ENCODE measurements at regions not wholly inside any gene's neighbourhood (a gene's known extent, or its start where the extent isn't known, plus 50 kb on each side); places are given as distances from the start of the nearest gene placed in this dataset.

DNA sequence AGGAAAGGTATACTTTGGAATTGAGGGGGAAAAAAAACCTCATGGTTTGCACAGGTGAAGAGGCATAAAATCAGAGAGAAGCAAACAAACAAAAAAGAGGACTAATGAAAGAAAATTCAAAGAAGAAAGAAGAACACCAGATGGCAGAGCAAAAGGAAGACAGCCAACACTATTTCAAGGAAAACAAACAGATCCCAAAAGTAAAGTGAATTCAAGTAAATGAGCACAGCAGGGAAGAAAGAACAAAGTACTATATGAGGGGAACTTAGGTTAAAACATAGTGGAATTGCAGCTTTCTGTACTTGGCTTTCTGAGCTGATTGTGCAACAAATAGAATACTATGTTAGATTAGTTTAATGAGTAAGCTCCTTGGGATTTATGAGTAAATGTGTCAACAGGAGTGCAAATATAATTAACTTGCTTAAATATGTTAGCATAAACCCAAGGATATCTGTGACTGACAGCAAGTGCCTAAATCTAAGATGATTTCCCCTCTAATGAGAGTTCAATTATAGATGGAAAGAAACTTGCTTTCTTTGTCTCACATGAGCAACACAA, 404.6 kb upstream of the CNTN5 start:
- Histone ChIP-seq H3K9me3 (ENCODE audit: control extremely low read depth in 1 of 5, control insufficient read depth in 4 of 5, insufficient read depth in 2 of 5, low read depth in 1 of 5, low read length in 4 of 5) (peaks cover 0 to 7% (median 3%) of the 10 kb centered on the region in 5 experiments), H3K27me3 (replicated peaks in 2 of 5; ENCODE audit: control insufficient read depth in 4 of 5, insufficient read depth in 5 of 5, low read length in 4 of 5) (no peaks in the 10 kb centered on the region), H3K27ac (ENCODE audit: insufficient read depth in 1 of 2, low read depth in 1 of 2, low read length in 2 of 2, poor library complexity in 1 of 2, severe bottlenecking in 2 of 2) (no peak overlapping the region), H3K36me3 (ENCODE audit: control insufficient read depth in 4 of 4, insufficient read depth in 4 of 4, low read length in 3 of 4) (no peaks in the 10 kb centered on the region), H3K4me1 (ENCODE audit: control extremely low read depth in 1 of 4, control insufficient read depth in 4 of 4, insufficient read depth in 4 of 4, low read length in 3 of 4) (no peaks in the 10 kb centered on the region), H3K4me3 (ENCODE audit: control insufficient read depth in 1 of 7, extremely low read depth in 1 of 7, insufficient read depth in 4 of 7, low read depth in 2 of 7, low read length in 6 of 7) (no peak overlapping the region)
- POLR2A ChIA-PET = no interaction called here
- DNase-seq = no peak
- CTCF ChIA-PET = no interaction called here

DNA sequence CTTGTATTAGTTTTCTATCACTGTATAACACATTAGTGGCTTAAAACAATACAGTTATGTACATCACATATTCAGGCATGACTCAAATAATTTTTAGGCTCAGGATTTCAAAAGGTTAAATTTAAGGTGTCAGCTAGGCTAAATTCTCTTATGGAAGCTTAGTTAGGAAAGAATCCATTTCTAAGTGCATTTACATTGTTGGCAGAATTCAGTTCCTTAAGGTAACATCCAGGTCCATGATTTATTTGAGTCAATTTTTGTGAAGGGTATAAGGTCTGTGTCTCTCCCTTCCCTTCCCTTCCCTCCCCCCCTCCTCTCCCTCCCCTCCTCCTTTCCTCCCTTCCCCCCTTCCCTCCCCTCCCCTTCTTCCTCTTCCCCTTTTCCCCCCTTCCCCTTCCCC, 399.0 kb upstream of the CNTN5 start:
- POLR2A ChIA-PET = no interaction called here
- Histone ChIP-seq H3K27ac (ENCODE audit: insufficient read depth in 1 of 2, low read depth in 1 of 2, low read length in 2 of 2, poor library complexity in 1 of 2, severe bottlenecking in 2 of 2) (no peak overlapping the region), H3K9me3 (ENCODE audit: control extremely low read depth in 1 of 5, control insufficient read depth in 4 of 5, insufficient read depth in 2 of 5, low read depth in 1 of 5, low read length in 4 of 5) (peaks cover 0 to 12% (median 3%) of the 10 kb centered on the region in 5 experiments), H3K36me3 (ENCODE audit: control insufficient read depth in 4 of 4, insufficient read depth in 4 of 4, low read length in 3 of 4) (no peaks in the 10 kb centered on the region), H3K27me3 (replicated peaks in 2 of 5; ENCODE audit: control insufficient read depth in 4 of 5, insufficient read depth in 5 of 5, low read length in 4 of 5) (no peaks in the 10 kb centered on the region), H3K4me1 (ENCODE audit: control extremely low read depth in 1 of 4, control insufficient read depth in 4 of 4, insufficient read depth in 4 of 4, low read length in 3 of 4) (no peaks in the 10 kb centered on the region), H3K4me3 (ENCODE audit: control insufficient read depth in 1 of 7, extremely low read depth in 1 of 7, insufficient read depth in 4 of 7, low read depth in 2 of 7, low read length in 6 of 7) (no peak overlapping the region)
- CTCF ChIA-PET = no interaction called here
- no peak for DNase-seq

DNA sequence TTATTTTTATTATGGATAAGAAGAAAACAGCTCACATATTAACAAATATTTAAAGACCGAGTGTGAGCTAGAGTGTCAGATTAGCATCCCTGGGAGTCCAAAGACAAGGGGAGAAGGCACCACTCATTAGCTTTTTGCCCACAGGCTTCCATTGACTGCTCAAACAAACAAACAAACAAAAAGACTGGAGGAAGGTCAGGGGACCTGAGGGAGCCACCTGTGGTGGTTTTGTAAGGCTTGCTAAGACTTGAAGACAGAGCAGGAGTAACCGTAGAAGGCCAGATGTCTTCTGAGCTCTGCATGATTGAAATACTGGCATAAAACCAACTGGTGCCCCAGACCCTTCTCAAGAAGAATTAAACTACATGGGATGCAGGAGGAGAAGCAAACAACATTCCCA, 395.2 kb upstream of the CNTN5 start:
- Histone ChIP-seq H3K27me3 (replicated peaks in 2 of 5; ENCODE audit: control insufficient read depth in 4 of 5, insufficient read depth in 5 of 5, low read length in 4 of 5) (no peaks in the 10 kb centered on the region), H3K4me1 (ENCODE audit: control extremely low read depth in 1 of 4, control insufficient read depth in 4 of 4, insufficient read depth in 4 of 4, low read length in 3 of 4) (no peaks in the 10 kb centered on the region), H3K27ac (ENCODE audit: insufficient read depth in 1 of 2, low read depth in 1 of 2, low read length in 2 of 2, poor library complexity in 1 of 2, severe bottlenecking in 2 of 2) (no peak overlapping the region), H3K4me3 (ENCODE audit: control insufficient read depth in 1 of 7, extremely low read depth in 1 of 7, insufficient read depth in 4 of 7, low read depth in 2 of 7, low read length in 6 of 7) (no peak overlapping the region), H3K36me3 (ENCODE audit: control insufficient read depth in 4 of 4, insufficient read depth in 4 of 4, low read length in 3 of 4) (no peaks in the 10 kb centered on the region), H3K9me3 (ENCODE audit: control extremely low read depth in 1 of 5, control insufficient read depth in 4 of 5, insufficient read depth in 2 of 5, low read depth in 1 of 5, low read length in 4 of 5) (peaks cover 0 to 5% (median 0%) of the 10 kb centered on the region in 5 experiments)
- CTCF ChIA-PET = no interaction called here
- POLR2A ChIA-PET = no interaction called here
- 100% methylated on average over 1 of the region's 2 CpGs for WGBS (ENCODE audit: insufficient coverage)
- no peak for DNase-seq

DNA sequence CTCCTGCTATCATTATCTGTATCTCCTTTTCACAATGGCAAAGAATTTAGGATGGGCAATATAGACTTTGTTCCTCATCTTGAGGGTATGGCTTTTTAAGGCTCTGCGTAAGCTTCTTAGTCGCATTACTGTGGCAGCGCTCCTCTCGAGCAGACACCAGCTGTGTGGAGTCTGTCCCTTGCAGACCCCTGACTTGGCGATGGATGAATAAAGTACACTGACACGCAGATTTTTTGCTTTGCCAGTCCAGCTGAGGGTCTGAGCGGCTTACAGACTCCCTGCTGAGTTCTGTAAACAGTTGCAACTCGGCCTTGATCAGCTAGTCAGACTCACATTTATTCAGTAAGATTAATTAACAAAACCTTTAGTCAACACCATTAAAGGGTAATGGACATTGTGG, 390.0 kb upstream of the CNTN5 start:
- ChIA-PET CTCF (no interaction called here), POLR2A (no interaction called here)
- no peak overlapping the region for H3K27ac ChIP-seq (ENCODE audit: insufficient read depth in 1 of 2, low read depth in 1 of 2, low read length in 2 of 2, poor library complexity in 1 of 2, severe bottlenecking in 2 of 2)
- no peak overlapping the region for H3K4me3 ChIP-seq (ENCODE audit: control insufficient read depth in 1 of 7, extremely low read depth in 1 of 7, insufficient read depth in 4 of 7, low read depth in 2 of 7, low read length in 6 of 7)
- 99% methylated on average over 8 of the region's 8 CpGs for WGBS (ENCODE audit: insufficient coverage)
- no peak for DNase-seq
- peaks cover 0 to 3% (median under 1%) of the 10 kb centered on the region in 4 experiments for H3K4me1 ChIP-seq (ENCODE audit: control extremely low read depth in 1 of 4, control insufficient read depth in 4 of 4, insufficient read depth in 4 of 4, low read length in 3 of 4)
- no peaks in the 10 kb centered on the region for H3K27me3 ChIP-seq (replicated peaks in 2 of 5; ENCODE audit: control insufficient read depth in 4 of 5, insufficient read depth in 5 of 5, low read length in 4 of 5)
- peaks cover 0 to 3% (median 0%) of the 10 kb centered on the region in 5 experiments for H3K9me3 ChIP-seq (ENCODE audit: control extremely low read depth in 1 of 5, control insufficient read depth in 4 of 5, insufficient read depth in 2 of 5, low read depth in 1 of 5, low read length in 4 of 5)
- H3K36me3 ChIP-seq (ENCODE audit: control insufficient read depth in 4 of 4, insufficient read depth in 4 of 4, low read length in 3 of 4) = no peaks in the 10 kb centered on the region

DNA sequence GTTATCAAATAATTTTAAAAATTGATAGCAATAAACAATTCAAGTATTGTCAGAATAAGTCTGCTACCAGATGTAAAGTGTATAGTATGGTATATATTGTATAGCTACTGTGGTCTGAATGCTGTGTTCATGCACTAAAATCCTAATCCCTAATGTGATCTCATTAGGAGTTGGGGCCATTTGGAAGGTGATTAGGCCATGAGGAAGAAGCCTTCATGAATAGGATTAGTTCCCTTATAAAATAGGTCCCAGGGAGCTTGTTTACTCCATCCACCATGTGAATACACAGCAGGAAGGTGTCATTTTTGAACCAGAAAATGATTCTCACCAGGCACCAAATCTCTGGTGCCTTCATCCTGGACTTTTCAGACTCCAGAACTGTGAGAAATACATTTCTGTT, 363.0 kb upstream of the CNTN5 start:
- H3K4me3 ChIP-seq (ENCODE audit: control insufficient read depth in 1 of 7, extremely low read depth in 1 of 7, insufficient read depth in 4 of 7, low read depth in 2 of 7, low read length in 6 of 7) = no peak overlapping the region
- H3K4me1 ChIP-seq (ENCODE audit: control extremely low read depth in 1 of 4, control insufficient read depth in 4 of 4, insufficient read depth in 4 of 4, low read length in 3 of 4) = no peaks in the 10 kb centered on the region
- H3K9me3 ChIP-seq (ENCODE audit: control extremely low read depth in 1 of 5, control insufficient read depth in 4 of 5, insufficient read depth in 2 of 5, low read depth in 1 of 5, low read length in 4 of 5) = no peaks in the 10 kb centered on the region
- no peaks in the 10 kb centered on the region for H3K36me3 ChIP-seq (ENCODE audit: control insufficient read depth in 4 of 4, insufficient read depth in 4 of 4, low read length in 3 of 4)
- no peak for DNase-seq
- no peaks in the 10 kb centered on the region for H3K27me3 ChIP-seq (replicated peaks in 2 of 5; ENCODE audit: control insufficient read depth in 4 of 5, insufficient read depth in 5 of 5, low read length in 4 of 5)
- ChIA-PET POLR2A (no interaction called here), CTCF (no interaction called here)
- H3K27ac ChIP-seq (ENCODE audit: insufficient read depth in 1 of 2, low read depth in 1 of 2, low read length in 2 of 2, poor library complexity in 1 of 2, severe bottlenecking in 2 of 2) = no peak overlapping the region

DNA sequence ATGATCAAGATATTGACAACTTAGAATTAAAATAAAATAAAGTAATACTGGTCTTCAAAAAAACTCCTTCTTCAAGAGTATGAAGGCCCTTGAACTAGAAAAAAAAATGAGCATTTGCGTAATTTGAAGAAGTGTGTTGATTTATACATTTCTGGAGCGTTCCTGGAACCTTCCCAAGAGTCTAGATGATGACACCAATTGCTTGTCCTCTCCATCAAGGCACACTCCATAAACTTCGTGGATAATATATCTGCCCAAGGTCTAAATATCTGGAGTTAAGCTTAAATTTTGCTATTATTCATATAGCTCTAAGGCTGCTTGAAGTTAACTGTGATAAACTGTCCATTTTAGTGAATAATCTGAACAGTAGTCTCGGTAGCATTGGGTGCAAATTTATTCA, 361.3 kb upstream of the CNTN5 start:
- POLR2A ChIA-PET = no interaction called here
- DNase-seq = no peak
- Histone ChIP-seq H3K4me1 (ENCODE audit: control extremely low read depth in 1 of 4, control insufficient read depth in 4 of 4, insufficient read depth in 4 of 4, low read length in 3 of 4) (no peaks in the 10 kb centered on the region), H3K36me3 (ENCODE audit: control insufficient read depth in 4 of 4, insufficient read depth in 4 of 4, low read length in 3 of 4) (no peaks in the 10 kb centered on the region), H3K27me3 (replicated peaks in 2 of 5; ENCODE audit: control insufficient read depth in 4 of 5, insufficient read depth in 5 of 5, low read length in 4 of 5) (no peaks in the 10 kb centered on the region), H3K27ac (ENCODE audit: insufficient read depth in 1 of 2, low read depth in 1 of 2, low read length in 2 of 2, poor library complexity in 1 of 2, severe bottlenecking in 2 of 2) (no peak overlapping the region), H3K9me3 (ENCODE audit: control extremely low read depth in 1 of 5, control insufficient read depth in 4 of 5, insufficient read depth in 2 of 5, low read depth in 1 of 5, low read length in 4 of 5) (no peaks in the 10 kb centered on the region), H3K4me3 (ENCODE audit: control insufficient read depth in 1 of 7, extremely low read depth in 1 of 7, insufficient read depth in 4 of 7, low read depth in 2 of 7, low read length in 6 of 7) (no peak overlapping the region)
- WGBS (ENCODE audit: insufficient coverage) = 100% methylated on average over 2 of the region's 4 CpGs
- CTCF ChIA-PET = no interaction called here

DNA sequence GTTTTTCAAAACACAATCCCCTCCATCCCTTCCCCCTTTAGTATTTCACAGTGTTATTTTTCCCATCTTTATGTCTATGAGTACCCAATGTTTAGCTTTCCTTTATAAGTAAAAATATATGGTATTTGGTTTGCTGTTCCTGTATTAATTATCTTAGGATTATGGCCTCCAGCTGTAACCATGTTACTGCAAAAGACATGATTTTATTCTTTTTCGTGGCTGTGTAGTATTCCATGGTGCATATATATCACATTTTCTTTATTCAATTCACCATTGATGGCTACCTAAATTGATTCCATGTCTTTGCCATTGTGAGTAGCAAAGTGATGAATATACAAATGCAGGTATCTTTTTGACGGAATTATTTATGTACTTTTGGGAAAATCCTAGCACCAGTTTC, 346.4 kb upstream of the CNTN5 start:
- no peak for DNase-seq
- ChIA-PET POLR2A (no interaction called here), CTCF (no interaction called here)
- WGBS (ENCODE audit: insufficient coverage) = no CpG with 5 or more reads among the region's 2 CpGs
- Histone ChIP-seq H3K4me3 (ENCODE audit: control insufficient read depth in 1 of 7, extremely low read depth in 1 of 7, insufficient read depth in 4 of 7, low read depth in 2 of 7, low read length in 6 of 7) (no peak overlapping the region), H3K9me3 (ENCODE audit: control extremely low read depth in 1 of 5, control insufficient read depth in 4 of 5, insufficient read depth in 2 of 5, low read depth in 1 of 5, low read length in 4 of 5) (peaks cover 0 to 4% (median 0%) of the 10 kb centered on the region in 5 experiments), H3K36me3 (ENCODE audit: control insufficient read depth in 4 of 4, insufficient read depth in 4 of 4, low read length in 3 of 4) (no peaks in the 10 kb centered on the region), H3K27ac (ENCODE audit: insufficient read depth in 1 of 2, low read depth in 1 of 2, low read length in 2 of 2, poor library complexity in 1 of 2, severe bottlenecking in 2 of 2) (no peak overlapping the region), H3K4me1 (ENCODE audit: control extremely low read depth in 1 of 4, control insufficient read depth in 4 of 4, insufficient read depth in 4 of 4, low read length in 3 of 4) (no peaks in the 10 kb centered on the region), H3K27me3 (replicated peaks in 2 of 5; ENCODE audit: control insufficient read depth in 4 of 5, insufficient read depth in 5 of 5, low read length in 4 of 5) (no peaks in the 10 kb centered on the region)

Measured in common myeloid progenitor, CD34-positive (primary cell).